ENCODE measurements at regions not wholly inside any gene's neighbourhood (a gene's known extent, or its start where the extent isn't known, plus 50 kb on each side); places are given as distances from the start of the nearest gene placed in this dataset.

DNA sequence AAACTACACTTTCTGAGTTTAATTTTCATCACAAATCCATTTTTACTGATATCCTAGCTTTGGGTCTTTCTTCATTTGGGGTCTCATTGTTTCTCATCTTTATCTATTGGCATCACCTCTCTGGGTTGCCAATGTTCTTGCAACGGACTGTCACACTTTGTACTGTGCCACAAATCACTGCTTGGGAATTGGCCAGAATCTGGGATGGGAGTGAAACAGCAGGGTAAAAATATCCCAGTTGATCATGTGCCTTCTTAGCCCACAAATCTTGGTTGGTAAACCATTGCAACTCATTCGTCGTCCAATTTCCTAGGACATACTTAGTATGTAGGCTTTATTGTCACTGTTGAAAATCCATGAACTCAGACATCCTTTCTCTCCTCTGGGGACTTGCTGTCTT lies 698.5 kb downstream of the OTOL1 start:
- no TSS peak for BruUV-seq (replicated peaks)
- no peak overlapping the region for H3K4me2 ChIP-seq (ENCODE audit: insufficient read depth, low read length)
- in situ Hi-C loops (cut with MboI) = no loop called here
- no peak overlapping the region for H3K4me3 ChIP-seq
- H3K79me2 ChIP-seq (ENCODE audit: control insufficient read depth, insufficient read depth, low read length) = no peaks in the 10 kb centered on the region
- no peaks in the 10 kb centered on the region for H3K36me3 ChIP-seq (ENCODE audit: control insufficient read depth, insufficient read depth, low read length)
- H2AFZ ChIP-seq (ENCODE audit: low read depth, low read length) = no peak overlapping the region
- H3K9ac ChIP-seq (ENCODE audit: insufficient read depth in 1 of 2, low read depth in 2 of 2, low read length in 2 of 2) = no peak overlapping the region
- FAIRE-seq (no peak), DNase-seq (ENCODE audit: extremely low read depth in 1 of 4, low spot score in 3 of 4) (no peak), ATAC-seq (no peak)
- H4K20me1 ChIP-seq (replicated peaks; ENCODE audit: control insufficient read depth, insufficient read depth, low read length) = no peaks in the 10 kb centered on the region
- no peaks in the 10 kb centered on the region; the same call in 1 of the 2 replicates for H3K9me3 ChIP-seq (replicated peaks; ENCODE audit: control insufficient read depth, insufficient read depth, low read depth, low read length)
- no peaks in the 10 kb centered on the region for H3K4me1 ChIP-seq (replicated peaks in 1 of 2; ENCODE audit: control insufficient read depth in 2 of 2, insufficient read depth in 2 of 2, low read length in 2 of 2)
- ChIA-PET POLR2A (no interaction called here), CTCF (ENCODE audit: low intra/inter-chr PET ratio) (no interaction called here)
- H3K27me3 ChIP-seq (ENCODE audit: control insufficient read depth in 2 of 2, insufficient read depth in 2 of 2, low read length in 2 of 2) = no peaks in the 10 kb centered on the region
- TF ChIP-seq, protein P1, sequence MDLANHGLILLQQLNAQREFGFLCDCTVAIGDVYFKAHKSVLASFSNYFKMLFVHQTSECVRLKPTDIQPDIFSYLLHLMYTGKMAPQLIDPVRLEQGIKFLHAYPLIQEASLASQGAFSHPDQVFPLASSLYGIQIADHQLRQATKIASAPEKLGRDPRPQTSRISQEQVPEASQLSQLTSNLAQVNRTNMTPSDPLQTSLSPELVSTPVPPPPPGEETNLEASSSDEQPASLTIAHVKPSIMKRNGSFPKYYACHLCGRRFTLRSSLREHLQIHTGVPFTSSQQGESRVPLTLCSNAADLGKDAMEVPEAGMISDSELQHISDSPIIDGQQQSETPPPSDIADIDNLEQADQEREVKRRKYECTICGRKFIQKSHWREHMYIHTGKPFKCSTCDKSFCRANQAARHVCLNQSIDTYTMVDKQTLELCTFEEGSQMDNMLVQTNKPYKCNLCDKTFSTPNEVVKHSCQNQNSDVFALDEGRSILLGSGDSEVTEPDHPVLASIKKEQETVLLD (IDR thresholded peaks at IDR 0.05) = no peak
- TF ChIP-seq, protein P2, sequence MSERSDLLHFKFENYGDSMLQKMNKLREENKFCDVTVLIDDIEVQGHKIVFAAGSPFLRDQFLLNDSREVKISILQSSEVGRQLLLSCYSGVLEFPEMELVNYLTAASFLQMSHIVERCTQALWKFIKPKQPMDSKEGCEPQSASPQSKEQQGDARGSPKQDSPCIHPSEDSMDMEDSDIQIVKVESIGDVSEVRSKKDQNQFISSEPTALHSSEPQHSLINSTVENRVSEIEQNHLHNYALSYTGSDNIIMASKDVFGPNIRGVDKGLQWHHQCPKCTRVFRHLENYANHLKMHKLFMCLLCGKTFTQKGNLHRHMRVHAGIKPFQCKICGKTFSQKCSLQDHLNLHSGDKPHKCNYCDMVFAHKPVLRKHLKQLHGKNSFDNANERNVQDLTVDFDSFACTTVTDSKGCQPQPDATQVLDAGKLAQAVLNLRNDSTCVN (CRISPR knock-in tag; IDR thresholded peaks at IDR 0.05) = no peak
- no peak for TF ChIP-seq RFX5 (IDR thresholded peaks at IDR 0.05; ENCODE audit: low read depth, low read length)
- no peak overlapping the region for H3K27ac ChIP-seq (ENCODE audit: extremely low read depth, low read depth, low read length)
- 0% methylated on average over 3 of the region's 3 CpGs for whole genome bisulfite sequencing (ENCODE audit: insufficient coverage, low coverage, missing lambda C conversion rate)
- intact Hi-C loops (cut with micrococcal nuclease) = no loop called here
- H3K9me1 ChIP-seq (ENCODE audit: control insufficient read depth, insufficient read depth, low read length) = no peaks in the 10 kb centered on the region

DNA sequence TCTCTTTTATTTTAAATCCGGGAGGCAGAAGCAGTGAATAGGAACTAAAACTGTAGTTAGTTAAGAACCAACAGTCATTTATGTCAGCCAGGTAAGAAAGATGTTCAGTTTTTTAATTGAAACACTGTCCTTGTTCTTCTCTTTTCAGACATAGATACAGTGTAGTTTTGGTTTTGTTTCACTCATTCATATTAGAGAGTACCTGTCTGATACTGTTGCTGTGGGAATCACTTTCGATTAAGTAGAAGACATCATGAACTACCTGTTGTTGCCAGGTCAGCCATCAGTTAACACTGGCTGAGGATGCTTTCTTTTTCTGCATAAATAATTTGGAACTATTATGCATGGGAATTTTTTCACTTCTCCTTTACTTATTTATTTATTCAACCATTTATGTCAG lies 700.4 kb downstream of the OTOL1 start:
- no peaks in the 10 kb centered on the region; the same call in 1 of the 2 replicates for H3K9me3 ChIP-seq (replicated peaks; ENCODE audit: control insufficient read depth, insufficient read depth, low read depth, low read length)

More for the DNA sequence above, 700.4 kb downstream of the OTOL1 start:
- no peaks in the 10 kb centered on the region for H3K9me1 ChIP-seq (ENCODE audit: control insufficient read depth, insufficient read depth, low read length)
- ChIA-PET POLR2A (no interaction called here), CTCF (ENCODE audit: low intra/inter-chr PET ratio) (no interaction called here)
- no peak overlapping the region for H3K27ac ChIP-seq (ENCODE audit: extremely low read depth, low read depth, low read length)
- H4K20me1 ChIP-seq (replicated peaks; ENCODE audit: control insufficient read depth, insufficient read depth, low read length) = no peaks in the 10 kb centered on the region
- ATAC-seq (no peak), FAIRE-seq (no peak), DNase-seq (ENCODE audit: extremely low read depth in 1 of 4, low spot score in 3 of 4) (no peak)
- H3K36me3 ChIP-seq (ENCODE audit: control insufficient read depth, insufficient read depth, low read length) = no peaks in the 10 kb centered on the region
- no peak overlapping the region for H2AFZ ChIP-seq (ENCODE audit: low read depth, low read length)
- H3K4me2 ChIP-seq (ENCODE audit: insufficient read depth, low read length) = no peak overlapping the region
- H3K9ac ChIP-seq (ENCODE audit: insufficient read depth in 1 of 2, low read depth in 2 of 2, low read length in 2 of 2) = no peak overlapping the region
- H3K79me2 ChIP-seq (ENCODE audit: control insufficient read depth, insufficient read depth, low read length) = no peaks in the 10 kb centered on the region
- H3K4me1 ChIP-seq (replicated peaks in 1 of 2; ENCODE audit: control insufficient read depth in 2 of 2, insufficient read depth in 2 of 2, low read length in 2 of 2) = no peaks in the 10 kb centered on the region
- in situ Hi-C loops (cut with MboI) (no loop called here), intact Hi-C loops (cut with micrococcal nuclease) (no loop called here)
- H3K4me3 ChIP-seq = no peak overlapping the region
- TF ChIP-seq XRCC4 (IDR thresholded peaks at IDR 0.05; ENCODE audit: extremely low read depth, insufficient read depth, insufficient read length) (no peak), ZNF354B (CRISPR knock-in tag; IDR thresholded peaks at IDR 0.05) (no peak)
- 3% methylated on average over 2 of the region's 2 CpGs for WGBS (ENCODE audit: insufficient coverage, low coverage, missing lambda C conversion rate)
- no peaks in the 10 kb centered on the region for H3K27me3 ChIP-seq (ENCODE audit: control insufficient read depth in 2 of 2, insufficient read depth in 2 of 2, low read length in 2 of 2)
- BruUV-seq (replicated peaks) = no TSS peak
